ENCODE measurements at regions not wholly inside any gene's neighbourhood (a gene's known extent, or its start where the extent isn't known, plus 50 kb on each side); places are given as distances from the start of the nearest gene placed in this dataset.

DNA sequence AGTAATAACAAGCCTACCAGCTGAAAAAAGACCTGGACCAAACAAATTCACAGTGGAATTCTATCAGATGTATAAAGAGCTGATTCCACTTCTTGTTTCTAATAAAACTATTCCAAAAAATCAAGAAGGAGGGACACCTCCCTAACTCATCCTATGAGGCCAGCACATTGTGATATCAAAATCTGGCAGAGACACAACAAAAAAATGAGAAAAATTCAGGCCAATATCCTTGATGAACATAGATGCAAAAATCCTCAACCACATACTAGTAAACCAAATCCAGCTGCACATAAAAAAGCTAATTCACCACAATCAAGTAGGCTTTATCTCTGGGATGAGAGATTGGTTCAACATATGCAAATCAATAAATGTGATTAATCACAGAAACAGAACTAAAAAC, 147.9 kb upstream of the NEIL3 start:
- H3K4me1 Mint-ChIP-seq (ENCODE audit: low read depth, unreplicated experiment) = no peaks in the 10 kb centered on the region
- DNase-seq = no peak
- no peaks in the 10 kb centered on the region for H3K27me3 Mint-ChIP-seq (ENCODE audit: unreplicated experiment)
- TF ChIP-seq, protein P1, sequence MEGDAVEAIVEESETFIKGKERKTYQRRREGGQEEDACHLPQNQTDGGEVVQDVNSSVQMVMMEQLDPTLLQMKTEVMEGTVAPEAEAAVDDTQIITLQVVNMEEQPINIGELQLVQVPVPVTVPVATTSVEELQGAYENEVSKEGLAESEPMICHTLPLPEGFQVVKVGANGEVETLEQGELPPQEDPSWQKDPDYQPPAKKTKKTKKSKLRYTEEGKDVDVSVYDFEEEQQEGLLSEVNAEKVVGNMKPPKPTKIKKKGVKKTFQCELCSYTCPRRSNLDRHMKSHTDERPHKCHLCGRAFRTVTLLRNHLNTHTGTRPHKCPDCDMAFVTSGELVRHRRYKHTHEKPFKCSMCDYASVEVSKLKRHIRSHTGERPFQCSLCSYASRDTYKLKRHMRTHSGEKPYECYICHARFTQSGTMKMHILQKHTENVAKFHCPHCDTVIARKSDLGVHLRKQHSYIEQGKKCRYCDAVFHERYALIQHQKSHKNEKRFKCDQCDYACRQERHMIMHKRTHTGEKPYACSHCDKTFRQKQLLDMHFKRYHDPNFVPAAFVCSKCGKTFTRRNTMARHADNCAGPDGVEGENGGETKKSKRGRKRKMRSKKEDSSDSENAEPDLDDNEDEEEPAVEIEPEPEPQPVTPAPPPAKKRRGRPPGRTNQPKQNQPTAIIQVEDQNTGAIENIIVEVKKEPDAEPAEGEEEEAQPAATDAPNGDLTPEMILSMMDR (IDR thresholded peaks at IDR 0.05; ENCODE audit: partially characterized antibody, unreplicated experiment) = no peak
- no peak overlapping the region for H3K4me3 Mint-ChIP-seq (ENCODE audit: unreplicated experiment)
- H3K27ac Mint-ChIP-seq (ENCODE audit: unreplicated experiment) = no peak overlapping the region
- no peaks in the 10 kb centered on the region for H3K36me3 Mint-ChIP-seq (ENCODE audit: unreplicated experiment)
- H3K9me3 Mint-ChIP-seq (ENCODE audit: unreplicated experiment) = no peaks in the 10 kb centered on the region

GRCh38 chr4:177163532-177163931, 146.1 kb upstream of the NEIL3 start:
- Mint-ChIP-seq H3K4me1 (ENCODE audit: low read depth, unreplicated experiment) (no peaks in the 10 kb centered on the region), H3K27me3 (ENCODE audit: unreplicated experiment) (no peaks in the 10 kb centered on the region), H3K9me3 (ENCODE audit: unreplicated experiment) (no peaks in the 10 kb centered on the region), H3K4me3 (ENCODE audit: unreplicated experiment) (no peak overlapping the region), H3K27ac (ENCODE audit: unreplicated experiment) (no peak overlapping the region), H3K36me3 (ENCODE audit: unreplicated experiment) (no peaks in the 10 kb centered on the region)
- DNase-seq = no peak
- TF ChIP-seq, protein P1 (IDR thresholded peaks at IDR 0.05; ENCODE audit: partially characterized antibody, unreplicated experiment) = no peak

- H3K27me3 Mint-ChIP-seq (ENCODE audit: unreplicated experiment) = no peaks in the 10 kb centered on the region
- TF ChIP-seq, protein P1 (IDR thresholded peaks at IDR 0.05; ENCODE audit: partially characterized antibody, unreplicated experiment) = no peak
- H3K9me3 Mint-ChIP-seq (ENCODE audit: unreplicated experiment) = no peaks in the 10 kb centered on the region
- H3K27ac Mint-ChIP-seq (ENCODE audit: unreplicated experiment) = no peak overlapping the region
- H3K4me3 Mint-ChIP-seq (ENCODE audit: unreplicated experiment) = no peak overlapping the region
- no peak for DNase-seq
- H3K4me1 Mint-ChIP-seq (ENCODE audit: low read depth, unreplicated experiment) = no peaks in the 10 kb centered on the region
- H3K36me3 Mint-ChIP-seq (ENCODE audit: unreplicated experiment) = no peaks in the 10 kb centered on the region
These were observed 138.1 kb upstream of the NEIL3 start for GRCh38 chr4:177171588-177171987.

DNA sequence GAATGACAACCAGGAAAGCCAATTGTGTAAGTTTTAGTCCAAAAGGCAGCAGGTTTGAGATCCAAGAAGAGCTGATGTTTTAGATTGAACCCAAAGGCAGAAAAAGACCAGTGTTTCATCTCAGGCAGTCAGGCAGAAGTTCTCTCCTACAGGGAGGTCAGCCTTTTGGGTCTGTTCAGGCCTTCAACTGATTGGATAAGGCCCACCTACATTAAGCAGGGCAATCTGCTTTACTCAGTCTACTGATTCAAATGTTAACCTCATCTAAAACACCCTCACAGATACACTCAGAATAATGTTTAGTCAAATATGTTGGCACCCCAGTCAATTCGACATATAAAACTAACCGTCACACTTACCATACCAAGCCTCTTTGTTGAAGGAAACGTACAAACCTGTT, 134.2 kb upstream of the NEIL3 start:
- Mint-ChIP-seq H3K27me3 (ENCODE audit: unreplicated experiment) (no peaks in the 10 kb centered on the region), H3K27ac (ENCODE audit: unreplicated experiment) (no peak overlapping the region), H3K9me3 (ENCODE audit: unreplicated experiment) (no peaks in the 10 kb centered on the region), H3K4me1 (ENCODE audit: low read depth, unreplicated experiment) (no peaks in the 10 kb centered on the region), H3K36me3 (ENCODE audit: unreplicated experiment) (no peaks in the 10 kb centered on the region), H3K4me3 (ENCODE audit: unreplicated experiment) (no peak overlapping the region)
- DNase-seq = no peak
- TF ChIP-seq, protein P1 (IDR thresholded peaks at IDR 0.05; ENCODE audit: partially characterized antibody, unreplicated experiment) = no peak

- Mint-ChIP-seq H3K27ac (ENCODE audit: unreplicated experiment) (no peak overlapping the region), H3K27me3 (ENCODE audit: unreplicated experiment) (no peaks in the 10 kb centered on the region), H3K9me3 (ENCODE audit: unreplicated experiment) (no peaks in the 10 kb centered on the region), H3K4me3 (ENCODE audit: unreplicated experiment) (no peak overlapping the region), H3K4me1 (ENCODE audit: low read depth, unreplicated experiment) (no peaks in the 10 kb centered on the region), H3K36me3 (ENCODE audit: unreplicated experiment) (no peaks in the 10 kb centered on the region)
- TF ChIP-seq, protein P1 (IDR thresholded peaks at IDR 0.05; ENCODE audit: partially characterized antibody, unreplicated experiment) = no peak
- DNase-seq = no peak
These were observed 132.1 kb upstream of the NEIL3 start for GRCh38 chr4:177177541-177178081.
